ENCODE measurements at regions not wholly inside any gene's neighbourhood (a gene's known extent, or its start where the extent isn't known, plus 50 kb on each side); places are given as distances from the start of the nearest gene placed in this dataset.
"Not testable (repeated sequence)": the region's sequence is repeated elsewhere in the genome, so short reads cannot be mapped to it uniquely, and the experiment has no call there.

DNA sequence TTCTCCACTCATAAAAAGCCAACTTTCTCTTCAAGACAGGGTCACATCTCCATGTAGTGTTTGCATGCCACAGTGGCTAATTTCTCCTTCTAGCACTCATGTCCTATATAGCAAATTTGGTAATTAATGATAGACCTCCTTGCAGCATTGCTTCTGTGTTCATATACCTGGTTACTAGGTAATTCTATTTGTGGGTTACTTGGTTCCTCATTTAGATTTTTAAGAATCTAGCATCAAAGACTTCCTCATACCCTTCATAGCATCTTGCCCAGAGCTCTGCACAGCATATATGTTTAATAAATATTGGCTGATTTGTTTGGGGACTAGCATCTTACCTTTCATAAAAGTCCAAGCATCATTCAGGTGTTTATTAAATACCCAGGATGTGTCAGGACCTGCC lies 152.1 kb downstream of the DUSP6 start:
- TF ChIP-seq, protein P1, sequence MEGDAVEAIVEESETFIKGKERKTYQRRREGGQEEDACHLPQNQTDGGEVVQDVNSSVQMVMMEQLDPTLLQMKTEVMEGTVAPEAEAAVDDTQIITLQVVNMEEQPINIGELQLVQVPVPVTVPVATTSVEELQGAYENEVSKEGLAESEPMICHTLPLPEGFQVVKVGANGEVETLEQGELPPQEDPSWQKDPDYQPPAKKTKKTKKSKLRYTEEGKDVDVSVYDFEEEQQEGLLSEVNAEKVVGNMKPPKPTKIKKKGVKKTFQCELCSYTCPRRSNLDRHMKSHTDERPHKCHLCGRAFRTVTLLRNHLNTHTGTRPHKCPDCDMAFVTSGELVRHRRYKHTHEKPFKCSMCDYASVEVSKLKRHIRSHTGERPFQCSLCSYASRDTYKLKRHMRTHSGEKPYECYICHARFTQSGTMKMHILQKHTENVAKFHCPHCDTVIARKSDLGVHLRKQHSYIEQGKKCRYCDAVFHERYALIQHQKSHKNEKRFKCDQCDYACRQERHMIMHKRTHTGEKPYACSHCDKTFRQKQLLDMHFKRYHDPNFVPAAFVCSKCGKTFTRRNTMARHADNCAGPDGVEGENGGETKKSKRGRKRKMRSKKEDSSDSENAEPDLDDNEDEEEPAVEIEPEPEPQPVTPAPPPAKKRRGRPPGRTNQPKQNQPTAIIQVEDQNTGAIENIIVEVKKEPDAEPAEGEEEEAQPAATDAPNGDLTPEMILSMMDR (IDR thresholded peaks at IDR 0.05) = no peak
- DNase-seq (ENCODE audit: low spot score) = no peak
- ATAC-seq (ENCODE audit: low FRiP score) = no peak

- ATAC-seq (ENCODE audit: low FRiP score) (no peak), DNase-seq (ENCODE audit: low spot score) (no peak)
- TF ChIP-seq, protein P1 (IDR thresholded peaks at IDR 0.05) = no peak
Observed at GRCh38 chr12:89195470-89195869, 156.8 kb downstream of the DUSP6 start.

DNA sequence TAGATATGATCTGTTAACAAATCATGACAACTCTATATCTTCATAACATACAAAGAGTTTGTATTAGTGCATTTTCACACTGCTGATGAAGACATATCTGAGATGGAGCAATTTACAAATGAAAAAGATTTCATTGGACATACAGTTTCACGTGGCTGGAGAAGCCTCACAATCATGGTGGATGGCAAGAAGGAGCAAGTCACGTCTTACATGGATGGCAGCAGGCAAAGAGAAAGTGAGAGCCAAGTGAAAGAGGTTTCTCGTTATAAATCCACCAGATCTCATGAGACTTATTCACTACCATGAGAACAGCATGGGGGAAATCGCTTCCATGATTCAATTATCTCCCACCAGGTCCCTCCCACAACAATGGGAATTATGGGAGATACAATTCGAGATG lies 157.6 kb downstream of the DUSP6 start:
- no peak for ATAC-seq (ENCODE audit: low FRiP score)

DNA sequence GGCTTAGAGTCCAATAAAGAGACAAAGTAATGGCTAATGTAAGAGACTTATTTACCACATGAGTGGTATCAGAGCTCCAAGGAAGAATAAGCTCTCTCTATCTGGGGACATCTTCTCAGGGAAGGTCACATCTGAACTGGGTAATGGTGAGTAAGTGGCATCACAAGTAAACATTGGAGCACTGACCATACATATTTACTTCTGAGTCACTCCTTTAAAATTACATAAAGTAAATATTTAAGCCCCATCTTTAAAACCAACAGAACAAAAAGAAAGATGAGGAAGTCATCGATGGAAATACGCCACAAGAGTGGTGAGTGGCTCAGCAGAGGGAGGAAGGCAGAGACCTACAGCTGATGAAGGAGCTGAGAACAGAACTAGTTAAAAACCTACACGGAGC lies 159.9 kb downstream of the DUSP6 start:
- ATAC-seq (ENCODE audit: low FRiP score) = no peak
- DNase-seq (ENCODE audit: low spot score) = no peak
- TF ChIP-seq, protein P1 (IDR thresholded peaks at IDR 0.05) = no peak

More for the DNA sequence above, 157.6 kb downstream of the DUSP6 start:
- TF ChIP-seq, protein P1 (IDR thresholded peaks at IDR 0.05) = no peak
- DNase-seq (ENCODE audit: low spot score) = no peak

DNA sequence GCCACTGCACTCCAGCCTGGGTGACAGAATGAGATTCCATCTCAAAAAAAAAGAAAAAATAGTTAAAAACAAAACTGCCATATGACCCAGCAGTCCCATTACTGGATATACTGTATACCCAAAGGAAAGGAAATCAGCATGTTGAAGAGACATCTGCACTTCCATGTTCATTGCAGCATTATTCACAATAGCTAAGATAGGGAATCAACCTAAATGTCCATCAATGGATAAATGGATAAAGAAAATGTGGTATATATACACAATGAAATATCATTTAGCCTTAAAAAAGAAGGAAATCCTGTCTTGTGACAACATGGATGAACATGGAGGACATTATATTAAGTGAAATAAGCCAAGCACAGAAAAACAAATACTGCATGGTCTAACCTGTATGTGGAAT lies 160.7 kb downstream of the DUSP6 start:
- not testable (repeated sequence) for DNase-seq (ENCODE audit: low spot score); ATAC-seq (ENCODE audit: low FRiP score)

DNA sequence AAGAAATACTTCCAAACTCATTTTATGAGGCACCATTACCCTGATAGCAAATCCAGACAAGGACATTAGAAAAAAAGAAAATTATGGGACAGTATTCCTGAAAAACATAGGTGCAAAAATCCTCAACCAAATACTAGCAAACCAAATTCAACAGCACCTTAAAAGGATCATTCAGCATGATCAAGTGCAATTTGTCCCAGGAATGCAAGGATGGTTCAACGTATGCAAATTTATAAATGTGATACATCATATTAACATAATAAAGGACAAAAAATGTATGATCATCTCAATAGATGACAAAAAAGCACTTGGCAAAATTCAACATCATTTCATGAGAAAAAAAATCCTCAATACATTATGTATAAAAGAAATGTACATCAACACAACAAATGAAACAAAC lies 162.9 kb downstream of the DUSP6 start:
- no peak for ATAC-seq (ENCODE audit: low FRiP score)
- TF ChIP-seq, protein P1 (IDR thresholded peaks at IDR 0.05) = no peak

DNA sequence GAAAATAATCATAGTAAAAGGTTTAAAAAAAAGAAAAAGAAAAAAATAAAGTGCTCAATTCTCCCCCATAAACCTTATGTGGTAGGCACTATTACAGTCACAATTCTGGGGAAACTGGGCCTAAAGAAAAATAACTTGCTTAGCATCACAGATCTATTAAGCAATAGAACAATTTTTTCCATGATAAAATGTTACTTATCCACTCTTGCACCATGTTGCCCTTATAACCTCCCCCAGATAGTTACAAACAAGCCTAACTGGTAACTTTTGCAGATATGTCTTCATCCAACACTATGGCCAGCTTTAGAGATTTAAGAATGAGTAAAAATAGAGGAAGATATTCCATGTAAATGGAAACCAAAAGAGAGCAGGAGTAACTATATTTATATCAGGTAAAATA lies 164.8 kb downstream of the DUSP6 start:
- TF ChIP-seq, protein P1 (IDR thresholded peaks at IDR 0.05) = no peak
- ATAC-seq (ENCODE audit: low FRiP score) (no peak), DNase-seq (ENCODE audit: low spot score) (no peak)

More for the DNA sequence above, 162.9 kb downstream of the DUSP6 start:
- no peak for DNase-seq (ENCODE audit: low spot score)

GRCh38 chr12:89185889-89186288 lies 166.4 kb downstream of the DUSP6 start:
- TF ChIP-seq, protein P1 (IDR thresholded peaks at IDR 0.05) = no peak
- DNase-seq (ENCODE audit: low spot score) (no peak), ATAC-seq (ENCODE audit: low FRiP score) (no peak)
